ENCODE measurements at regions not wholly inside any gene's neighbourhood (a gene's known extent, or its start where the extent isn't known, plus 50 kb on each side); places are given as distances from the start of the nearest gene placed in this dataset.

DNA sequence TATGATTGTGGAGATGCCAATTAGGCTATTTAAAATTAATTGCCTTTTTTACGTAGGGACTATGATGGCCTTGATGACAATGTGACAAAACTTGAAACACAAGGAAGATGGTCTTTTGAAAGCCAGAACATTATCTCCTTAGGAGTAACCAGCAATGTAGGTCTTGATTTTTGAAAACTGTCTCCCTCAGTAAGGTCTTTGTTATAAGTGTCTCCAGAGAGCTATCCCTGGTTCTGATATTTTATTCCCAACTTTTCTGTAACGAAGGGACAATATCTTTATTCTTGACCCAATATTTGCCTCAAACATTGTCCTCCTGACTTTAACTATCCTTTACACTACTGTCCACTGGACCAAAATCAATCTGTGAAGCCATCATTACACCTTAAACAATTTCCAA lies 493.2 kb downstream of the CCDC85A start:
- DNase-seq (ENCODE audit: low spot score) = no peak
- TF ChIP-seq, protein P1, sequence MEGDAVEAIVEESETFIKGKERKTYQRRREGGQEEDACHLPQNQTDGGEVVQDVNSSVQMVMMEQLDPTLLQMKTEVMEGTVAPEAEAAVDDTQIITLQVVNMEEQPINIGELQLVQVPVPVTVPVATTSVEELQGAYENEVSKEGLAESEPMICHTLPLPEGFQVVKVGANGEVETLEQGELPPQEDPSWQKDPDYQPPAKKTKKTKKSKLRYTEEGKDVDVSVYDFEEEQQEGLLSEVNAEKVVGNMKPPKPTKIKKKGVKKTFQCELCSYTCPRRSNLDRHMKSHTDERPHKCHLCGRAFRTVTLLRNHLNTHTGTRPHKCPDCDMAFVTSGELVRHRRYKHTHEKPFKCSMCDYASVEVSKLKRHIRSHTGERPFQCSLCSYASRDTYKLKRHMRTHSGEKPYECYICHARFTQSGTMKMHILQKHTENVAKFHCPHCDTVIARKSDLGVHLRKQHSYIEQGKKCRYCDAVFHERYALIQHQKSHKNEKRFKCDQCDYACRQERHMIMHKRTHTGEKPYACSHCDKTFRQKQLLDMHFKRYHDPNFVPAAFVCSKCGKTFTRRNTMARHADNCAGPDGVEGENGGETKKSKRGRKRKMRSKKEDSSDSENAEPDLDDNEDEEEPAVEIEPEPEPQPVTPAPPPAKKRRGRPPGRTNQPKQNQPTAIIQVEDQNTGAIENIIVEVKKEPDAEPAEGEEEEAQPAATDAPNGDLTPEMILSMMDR (IDR thresholded peaks at IDR 0.05; ENCODE audit: borderline replicate concordance, control extremely low read depth, extremely low read depth, insufficient read depth, missing control alignments) = no peak
- in situ Hi-C loops (cut with MboI; ENCODE audit: low sequenced_read_pairs, unreplicated experiment) = no loop called here

DNA sequence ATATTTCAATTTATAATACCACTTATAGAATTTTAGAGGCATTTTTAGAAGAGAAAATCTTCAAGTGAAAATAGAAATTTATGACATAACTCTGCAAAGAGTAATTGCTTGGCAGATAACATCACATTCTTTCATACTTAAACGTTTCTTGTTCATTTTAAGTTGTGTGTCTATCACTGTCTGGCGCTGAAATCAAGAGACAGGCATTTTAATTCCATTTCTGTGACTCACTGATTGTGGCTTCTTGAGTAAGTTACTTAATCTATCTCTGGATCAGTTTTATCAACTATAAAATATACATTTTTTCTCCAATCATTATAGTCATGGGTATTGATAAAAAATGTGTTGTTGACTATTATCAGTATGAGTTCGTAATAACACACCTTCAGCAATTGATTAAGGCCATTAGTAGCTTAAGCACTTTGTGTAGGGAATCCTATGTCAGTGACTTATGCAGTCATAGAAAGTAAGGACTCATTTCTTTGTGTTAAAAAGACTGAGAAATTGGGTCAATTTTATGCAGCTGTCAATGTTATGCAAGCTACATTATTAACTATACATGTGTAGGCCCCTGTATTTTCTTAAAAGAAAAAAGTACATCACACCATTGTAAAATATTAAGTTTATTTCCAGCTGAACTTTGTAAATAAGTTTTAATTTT lies 497.3 kb downstream of the CCDC85A start:
- no peak for DNase-seq (ENCODE audit: low spot score)
- in situ Hi-C loops (cut with MboI; ENCODE audit: low sequenced_read_pairs, unreplicated experiment) = no loop called here
- TF ChIP-seq, protein P1 (IDR thresholded peaks at IDR 0.05; ENCODE audit: borderline replicate concordance, control extremely low read depth, extremely low read depth, insufficient read depth, missing control alignments) = no peak

GRCh38 chr2:56681659-56682396 lies 498.0 kb downstream of the CCDC85A start:
- no peak for DNase-seq (ENCODE audit: low spot score)
- in situ Hi-C loops (cut with MboI; ENCODE audit: low sequenced_read_pairs, unreplicated experiment) = no loop called here
- TF ChIP-seq, protein P1 (IDR thresholded peaks at IDR 0.05; ENCODE audit: borderline replicate concordance, control extremely low read depth, extremely low read depth, insufficient read depth, missing control alignments) = no peak

- in situ Hi-C loops (cut with MboI; ENCODE audit: low sequenced_read_pairs, unreplicated experiment) = no loop called here
- DNase-seq (ENCODE audit: low spot score) = no peak
- TF ChIP-seq, protein P1 (IDR thresholded peaks at IDR 0.05; ENCODE audit: borderline replicate concordance, control extremely low read depth, extremely low read depth, insufficient read depth, missing control alignments) = no peak
Observed at GRCh38 chr2:56682397-56682760, 498.6 kb downstream of the CCDC85A start.

DNA sequence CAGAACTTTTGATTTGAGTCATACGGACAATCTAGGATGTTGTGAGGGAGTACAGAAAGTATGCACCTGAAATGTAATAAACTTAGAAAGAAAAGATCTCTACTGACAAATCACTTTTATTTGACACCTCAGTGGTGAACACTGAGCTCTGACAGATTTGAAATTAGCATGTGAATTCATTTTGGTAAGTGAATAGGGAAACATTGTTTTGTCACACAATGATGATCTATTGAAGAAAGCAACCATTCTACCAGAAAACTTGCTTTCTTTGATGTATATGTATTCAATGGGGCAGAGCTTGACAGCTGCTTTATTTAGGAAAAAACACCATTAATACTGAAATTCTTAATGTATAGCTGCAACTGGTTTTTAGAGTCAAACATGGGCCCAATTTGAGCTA lies 500.5 kb downstream of the CCDC85A start:
- TF ChIP-seq, protein P1 (IDR thresholded peaks at IDR 0.05; ENCODE audit: borderline replicate concordance, control extremely low read depth, extremely low read depth, insufficient read depth, missing control alignments) = no peak
- DNase-seq (ENCODE audit: low spot score) = no peak
- in situ Hi-C loops (cut with MboI; ENCODE audit: low sequenced_read_pairs, unreplicated experiment) = no loop called here

DNA sequence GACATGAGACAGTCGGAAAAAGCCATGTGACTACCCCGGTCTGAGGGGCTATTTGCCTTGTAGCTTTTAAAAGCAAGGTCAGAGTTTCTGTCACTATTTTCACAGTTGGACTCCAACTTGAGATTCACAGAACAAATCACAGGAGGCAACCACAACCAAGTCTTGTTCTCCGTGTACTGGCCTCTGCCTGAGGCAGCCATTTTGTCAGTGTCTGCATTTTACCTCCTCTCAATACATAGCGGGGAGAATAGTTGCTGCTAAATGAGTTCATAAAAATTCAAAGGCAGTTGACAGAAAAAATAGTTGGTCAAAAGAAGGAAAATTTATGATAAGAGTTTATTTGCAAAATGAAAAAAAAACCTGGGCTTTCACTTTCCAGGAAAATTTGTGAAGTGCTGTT lies 501.4 kb downstream of the CCDC85A start:
- TF ChIP-seq, protein P1 (IDR thresholded peaks at IDR 0.05; ENCODE audit: borderline replicate concordance, control extremely low read depth, extremely low read depth, insufficient read depth, missing control alignments) = no peak
- in situ Hi-C loops (cut with MboI; ENCODE audit: low sequenced_read_pairs, unreplicated experiment) = no loop called here
- DNase-seq (ENCODE audit: low spot score) = no peak

Data from GM13976 (cell line).